ENCODE measurements at regions not wholly inside any gene's neighbourhood (a gene's known extent, or its start where the extent isn't known, plus 50 kb on each side); places are given as distances from the start of the nearest gene placed in this dataset.

- TF ChIP-seq CTCF (IDR thresholded peaks at IDR 0.05) (no peak), POLR2A (IDR thresholded peaks at IDR 0.05) (no peak)
Observed at GRCh38 chr18:38884050-38884449, 1318.5 kb upstream of the CELF4 start.

Measured in Peyer's patch (tissue), 4 donors.